Liver (tissue), 7 donors: ENCODE measurements at regions not wholly inside any gene's neighbourhood (a gene's known extent, or its start where the extent isn't known, plus 50 kb on each side); places are given as distances from the start of the nearest gene placed in this dataset.

Experiments used
- DNase-seq: peaks from one replicate; pipeline ENCODE4 v3.0.0-alpha.2; 2017; ENCODE audit warnings: low spot score
- H3K27ac ChIP-seq, 2 donors: one replicate each; pipeline ENCODE4 v1.7.0; 2013; ENCODE audit warnings: inconsistent platforms in 2 of 2, low read length in 2 of 2, control low read depth in 1 of 2, low read depth in 1 of 2, mild to moderate bottlenecking in 1 of 2
- H3K27me3 ChIP-seq, 4 donors: one replicate each; pipeline versions ENCODE4 v1.6.1 to v1.7.0; 2013; ENCODE audit warnings: low read length in 3 of 4, inconsistent platforms in 1 of 4, mild to moderate bottlenecking in 1 of 4, moderate library complexity in 1 of 4; ENCODE audit not compliant: control insufficient read depth in 4 of 4, insufficient read depth in 4 of 4
- H3K36me3 ChIP-seq, 4 donors: one replicate each; pipeline versions ENCODE4 v1.6.1 to v1.7.0; 2013; ENCODE audit warnings: low read length in 3 of 4, mild to moderate bottlenecking in 3 of 4, low read depth in 1 of 4, moderate library complexity in 1 of 4; ENCODE audit not compliant: control insufficient read depth in 4 of 4, insufficient read depth in 3 of 4
- H3K4me1 ChIP-seq, 4 donors: one replicate each; pipeline versions ENCODE4 v1.6.1 to v1.7.0; 2013; ENCODE audit warnings: low read length in 3 of 4, mild to moderate bottlenecking in 3 of 4, moderate library complexity in 1 of 4; ENCODE audit not compliant: control insufficient read depth in 4 of 4, insufficient read depth in 4 of 4
- H3K4me3 ChIP-seq, 3 donors: one replicate each; pipeline versions ENCODE4 v1.6.1 to v1.7.0; 2013; ENCODE audit warnings: low read length in 3 of 3, control low read depth in 1 of 3, low read depth in 1 of 3, mild to moderate bottlenecking in 1 of 3
- H3K9ac ChIP-seq, 2 donors: one replicate each; pipeline ENCODE4 v1.7.0; 2013; ENCODE audit warnings: low read length in 2 of 2, mild to moderate bottlenecking in 2 of 2, moderate library complexity in 2 of 2, control low read depth in 1 of 2, low read depth in 1 of 2
- H3K9me3 ChIP-seq, 4 donors: one replicate each; pipeline versions ENCODE4 v1.6.1 to v1.7.0; 2013; ENCODE audit warnings: low read length in 3 of 4; ENCODE audit not compliant: control insufficient read depth in 4 of 4
- EGR1 ChIP-seq, 2 donors: IDR thresholded peaks; 2 replicates each; pipeline ENCODE4 v1.6.1; 2016 to 2018; ENCODE audit warnings: antibody characterized with exemption in 2 of 2, low read depth in 2 of 2
- HNF4A ChIP-seq, 2 donors: conservative IDR thresholded peaks; 2 replicates each; pipeline ENCODE4 v1.6.1; 2016; ENCODE audit warnings: antibody characterized with exemption in 2 of 2, mild to moderate bottlenecking in 2 of 2
- RAD21 ChIP-seq, 2 donors: IDR thresholded peaks; 2 replicates each; pipeline ENCODE4 v1.6.1; 2016; ENCODE audit warnings: antibody characterized with exemption in 2 of 2, mild to moderate bottlenecking in 2 of 2
- RXRA ChIP-seq, 2 donors: IDR thresholded peaks; 2 replicates each; pipeline ENCODE4 v1.6.1; 2017 to 2018; ENCODE audit warnings: antibody characterized with exemption in 2 of 2, mild to moderate bottlenecking in 1 of 2
- TAF1 ChIP-seq: conservative IDR thresholded peaks from 2 replicates; pipeline ENCODE4 v1.6.1; 2016; ENCODE audit warnings: antibody characterized with exemption, mild to moderate bottlenecking
- YY1 ChIP-seq: IDR thresholded peaks from 2 replicates; pipeline ENCODE4 v1.6.1; 2016; ENCODE audit warnings: antibody characterized with exemption, mild to moderate bottlenecking
- ZBTB33 ChIP-seq: IDR thresholded peaks from 2 replicates; pipeline ENCODE4 v1.6.1; 2016; ENCODE audit warnings: antibody characterized with exemption
- WGBS: extraction: QIAGEN DNeasy Blood & Tissue Kit; methylation state at CpG from one replicate; pipeline ENCODE4 v1.1.7; 2013; 5-methylcytosine and 5-hydroxymethylcytosine counted together
- TF ChIP-seq, protein P1 (sequence below): IDR thresholded peaks from 2 replicates; pipeline ENCODE4 v1.6.1; 2016; ENCODE audit warnings: antibody characterized with exemption
- donor health status: healthy.
- donor health status: healthy.
- donor health status: healthy.
- donor health status: healthy.

DNA sequence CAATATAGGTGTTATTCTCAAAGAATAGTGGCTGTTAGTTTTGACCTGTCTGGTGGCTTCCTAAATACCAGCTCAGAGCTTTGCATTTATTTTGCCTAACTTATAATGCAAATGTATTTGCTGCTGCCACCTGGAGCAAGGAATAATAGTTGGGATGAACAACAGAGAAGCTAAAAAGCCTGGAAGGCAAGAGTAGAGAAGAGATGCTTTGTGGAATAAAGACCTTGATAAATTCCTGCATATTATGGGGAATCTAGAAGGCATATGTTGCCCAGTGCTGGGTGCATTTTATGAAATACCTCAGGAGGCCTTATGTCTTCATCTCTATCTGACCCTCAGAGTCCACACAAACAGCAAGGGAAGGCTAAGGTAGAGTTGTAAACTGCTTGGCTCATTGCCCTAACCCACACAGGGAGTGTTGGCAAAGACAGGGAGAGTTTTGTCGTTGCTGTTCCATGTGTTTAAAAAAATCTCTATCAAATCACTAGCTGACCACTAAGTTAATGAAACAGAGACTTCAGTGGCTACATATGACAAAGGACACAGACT is 53.7 kb upstream of the SCAF11 start:
- Histone ChIP-seq H3K36me3 (no peaks in the 10 kb centered on the region), H3K9me3 (peaks cover 1 to 24% (median 10%) of the 10 kb centered on the region in 4 donors), H3K4me3 (no peak overlapping the region), H3K9ac (no peak overlapping the region), H3K27me3 (no peaks in the 10 kb centered on the region), H3K4me1 (no peaks in the 10 kb centered on the region), H3K27ac (no peak overlapping the region)
- WGBS, result 43% methylated on average over 1 of the region's 1 CpG
- TF ChIP-seq TAF1, result no peak
- TF ChIP-seq YY1, result no peak
- no peak for TF ChIP-seq HNF4A (conservative IDR thresholded peaks at IDR 0.05)
- TF ChIP-seq ZBTB33, result no peak
- TF ChIP-seq RAD21 (IDR thresholded peaks at IDR 0.05), result no peak
- TF ChIP-seq EGR1 (IDR thresholded peaks at IDR 0.05; ENCODE audit: low read depth in 2 of 2), result no peak
- TF ChIP-seq, protein P1, sequence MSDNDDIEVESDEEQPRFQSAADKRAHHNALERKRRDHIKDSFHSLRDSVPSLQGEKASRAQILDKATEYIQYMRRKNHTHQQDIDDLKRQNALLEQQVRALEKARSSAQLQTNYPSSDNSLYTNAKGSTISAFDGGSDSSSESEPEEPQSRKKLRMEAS, result no peak
- TF ChIP-seq RXRA (IDR thresholded peaks at IDR 0.05), result no peak
- DNase-seq, result no peak
